AG04450 (cell line): ENCODE measurements at regions not wholly inside any gene's neighbourhood (a gene's known extent, or its start where the extent isn't known, plus 50 kb on each side); places are given as distances from the start of the nearest gene placed in this dataset.

ENCODE experiments used
- CTCF ChIA-PET: fragments of 300-600, 350-600 bp; formaldehyde crosslinking; extraction: SDS; loops from one replicate; lab custom pipeline; 2022; ENCODE audit warnings: antibody characterized with exemption, inconsistent platforms; lab: Charles Lee
- POLR2A ChIA-PET: fragments of 350-600 bp; formaldehyde crosslinking; extraction: SDS; loops from one replicate; lab custom pipeline; 2021; ENCODE audit warnings: antibody characterized with exemption, inconsistent platforms; lab: Yijun Ruan, JAX
- DNase-seq: peaks from one replicate; pipeline ENCODE4 v3.0.0-alpha.2; 2011; ENCODE audit warnings: low read depth, low spot score
- H3K27ac ChIP-seq: one replicate; pipeline ENCODE4 v1.5.1; 2012; ENCODE audit warnings: low read depth, low read length, control low read depth
- H3K27me3 ChIP-seq: one replicate; pipeline ENCODE4 v1.6.0; 2012; ENCODE audit warnings: low read length; ENCODE audit not compliant: control insufficient read depth, insufficient read depth
- H3K4me3 ChIP-seq: 2 replicates; pipeline ENCODE4 v1.5.1; 2011; ENCODE audit warnings: mild to moderate bottlenecking, low read depth, low read length, control low read depth
- H3K9me3 ChIP-seq: 2 replicates; pipeline ENCODE4 v1.5.1; 2012; ENCODE audit warnings: low read length; ENCODE audit not compliant: control insufficient read depth, insufficient read depth
- TF ChIP-seq, protein P1 (sequence below): IDR thresholded peaks from 2 replicates; pipeline ENCODE4 v1.5.1; 2011; ENCODE audit warnings: low read depth, low read length, control low read depth, inconsistent platforms

- ChIA-PET POLR2A (no interaction called here), CTCF (no interaction called here)
- TF ChIP-seq, protein P1, sequence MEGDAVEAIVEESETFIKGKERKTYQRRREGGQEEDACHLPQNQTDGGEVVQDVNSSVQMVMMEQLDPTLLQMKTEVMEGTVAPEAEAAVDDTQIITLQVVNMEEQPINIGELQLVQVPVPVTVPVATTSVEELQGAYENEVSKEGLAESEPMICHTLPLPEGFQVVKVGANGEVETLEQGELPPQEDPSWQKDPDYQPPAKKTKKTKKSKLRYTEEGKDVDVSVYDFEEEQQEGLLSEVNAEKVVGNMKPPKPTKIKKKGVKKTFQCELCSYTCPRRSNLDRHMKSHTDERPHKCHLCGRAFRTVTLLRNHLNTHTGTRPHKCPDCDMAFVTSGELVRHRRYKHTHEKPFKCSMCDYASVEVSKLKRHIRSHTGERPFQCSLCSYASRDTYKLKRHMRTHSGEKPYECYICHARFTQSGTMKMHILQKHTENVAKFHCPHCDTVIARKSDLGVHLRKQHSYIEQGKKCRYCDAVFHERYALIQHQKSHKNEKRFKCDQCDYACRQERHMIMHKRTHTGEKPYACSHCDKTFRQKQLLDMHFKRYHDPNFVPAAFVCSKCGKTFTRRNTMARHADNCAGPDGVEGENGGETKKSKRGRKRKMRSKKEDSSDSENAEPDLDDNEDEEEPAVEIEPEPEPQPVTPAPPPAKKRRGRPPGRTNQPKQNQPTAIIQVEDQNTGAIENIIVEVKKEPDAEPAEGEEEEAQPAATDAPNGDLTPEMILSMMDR, result no peak
These were observed 64.0 kb upstream of the MAPRE2 start for GRCh38 chr18:34976899-34977837.

GRCh38 chr18:34977838-34978532 lies 63.2 kb upstream of the MAPRE2 start:
- no peak overlapping the region for H3K27ac ChIP-seq

More at GRCh38 chr18:34976899-34977837, 64.0 kb upstream of the MAPRE2 start:
- Histone ChIP-seq H3K4me3 (peak overlapping the region; percentile 78), H3K27ac (no peak overlapping the region), H3K9me3 (peaks cover 7% of the 10 kb centered on the region; the same call in 1 of the 2 replicates), H3K27me3 (peaks cover 19% of the 10 kb centered on the region)
- no peak for DNase-seq

DNA sequence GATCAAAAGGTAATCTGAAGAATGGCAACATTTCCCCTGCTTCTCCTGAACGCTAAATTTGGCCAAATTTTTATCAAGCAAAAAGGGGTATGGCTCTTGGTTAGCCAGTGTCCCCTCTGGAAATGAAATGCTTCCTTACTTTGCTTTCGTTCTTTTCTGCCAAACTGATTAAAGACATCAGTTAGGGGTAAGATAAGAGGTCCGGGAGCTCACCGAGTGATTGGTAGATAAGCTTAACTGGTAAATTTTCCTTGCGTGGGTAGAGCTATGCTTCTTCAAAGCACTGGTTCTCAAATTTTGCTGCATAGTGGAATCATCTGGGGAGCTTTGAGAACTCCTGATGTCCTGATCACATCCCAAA lies 62.7 kb upstream of the MAPRE2 start:
- Histone ChIP-seq H3K9me3 (peaks cover 7% of the 10 kb centered on the region; the same call in 1 of the 2 replicates), H3K4me3 (peak overlapping the region; percentile 78), H3K27ac (no peak overlapping the region), H3K27me3 (peaks cover 19% of the 10 kb centered on the region)
- CTCF ChIA-PET, result interaction anchor here (0.6 to 1.8 kb wide), 5 partner anchors 98 to 1001 kb away, joined by 3 to 8 read pairs (median 4); no protein-coding TSS in a partner anchor
- POLR2A ChIA-PET, result no interaction called here
- TF ChIP-seq, protein P1, result no peak
- no peak for DNase-seq

More at GRCh38 chr18:34977838-34978532, 63.2 kb upstream of the MAPRE2 start:
- Histone ChIP-seq H3K4me3 (peak overlapping the region; percentile 78), H3K9me3 (peaks cover 7% of the 10 kb centered on the region; the same call in 1 of the 2 replicates), H3K27me3 (peaks cover 19% of the 10 kb centered on the region)
- no peak for DNase-seq
- TF ChIP-seq, protein P1, result no peak
- POLR2A ChIA-PET, result no interaction called here
- CTCF ChIA-PET, result interaction anchor here (1.7 to 1.8 kb wide), 2 partner anchors 111 to 166 kb away, joined by 7 to 8 read pairs; no protein-coding TSS in a partner anchor

DNA sequence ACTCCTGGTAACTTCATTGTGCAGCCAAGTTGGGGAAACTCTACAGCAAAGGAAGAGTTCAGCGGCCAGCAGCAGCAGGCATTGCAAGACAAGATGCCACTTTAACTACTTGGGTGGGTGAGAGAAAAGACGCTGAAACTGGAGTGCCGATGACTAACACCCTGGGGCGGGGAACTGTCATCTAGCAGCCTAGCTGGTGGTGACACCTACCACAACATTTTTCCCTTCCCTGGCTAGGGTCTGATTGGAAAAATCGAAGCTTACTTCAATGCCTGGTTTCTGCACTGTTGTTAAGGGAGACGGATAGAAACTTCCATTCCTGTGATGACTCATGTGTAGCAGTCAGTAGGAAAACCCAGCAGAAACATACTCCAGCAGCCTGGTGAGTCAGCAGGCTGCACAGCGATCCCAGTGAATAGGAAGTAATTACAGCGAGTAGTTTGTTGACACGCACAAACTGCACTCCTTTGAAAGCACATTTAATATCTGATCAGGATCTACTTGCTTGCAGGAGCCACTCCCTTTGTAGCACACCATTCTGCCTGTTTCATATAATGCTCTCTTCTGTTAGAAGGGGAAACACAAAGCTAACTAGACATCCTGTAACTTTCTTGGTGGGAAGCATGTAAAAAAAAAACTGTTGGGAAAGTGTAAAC lies 62.1 kb upstream of the MAPRE2 start:
- peak overlapping the region; percentile 78 for H3K4me3 ChIP-seq
- TF ChIP-seq, protein P1, result no peak
- ChIA-PET CTCF (interaction anchor here (0.6 to 1.8 kb wide), 5 partner anchors 98 to 1001 kb away, joined by 3 to 8 read pairs (median 4); no protein-coding TSS in a partner anchor), POLR2A (interaction anchor here (0.6 kb wide), 1 partner anchor 67 kb away, joined by 6 read pairs; no protein-coding TSS in a partner anchor)
- DNase-seq, result peak; percentile 76
- peak overlapping the region; percentile 74 for H3K27ac ChIP-seq
- H3K9me3 ChIP-seq, result peaks cover 7% of the 10 kb centered on the region; the same call in 1 of the 2 replicates
- peaks cover 19% of the 10 kb centered on the region for H3K27me3 ChIP-seq
